SK-N-SH (cell line): ENCODE measurements at regions not wholly inside any gene's neighbourhood (a gene's known extent, or its start where the extent isn't known, plus 50 kb on each side); places are given as distances from the start of the nearest gene placed in this dataset.

ENCODE experiments used
- CTCF ChIA-PET: fragments of 300-600, 350-600 bp; formaldehyde crosslinking; extraction: SDS; loops from one replicate; lab custom pipeline; 2021; lab: Yijun Ruan, JAX
- POLR2A ChIA-PET: fragments of 350-600 bp; sonication (Branson Sonifier 250); formaldehyde crosslinking; extraction: SDS; loops from one replicate; lab custom pipeline; 2020; ENCODE audit warnings: antibody characterized with exemption, inconsistent platforms; lab: Yijun Ruan, JAX
- DNase-seq: peaks from one replicate; pipeline ENCODE4 v3.0.0; 2012
- H2AFZ ChIP-seq: fragments of 200-600 bp; sonication (generic); 2 replicates; pipeline ENCODE4 v1.8.1; 2016; ENCODE audit warnings: antibody characterized with exemption, mild to moderate bottlenecking, low read depth
- H3F3A ChIP-seq: fragments of 200-600 bp; sonication (generic); replicated peaks from 2 replicates; pipeline ENCODE3; 2016; ENCODE audit warnings: antibody characterized with exemption, mild to moderate bottlenecking; ENCODE audit not compliant: insufficient read depth
- H3K27ac ChIP-seq, 2 experiments: fragments of 200-500 bp in 1 of 2; fragments of 200-600 bp in 1 of 2; sonication (Bioruptor generic) in 1 of 2; sonication (generic), shearing (Covaris generic) in 1 of 2; 2 replicates each; pipeline versions ENCODE4 v1.5.1 to v1.6.1; 2014 to 2016; ENCODE audit warnings: low read depth in 2 of 2, inconsistent platforms in 1 of 2, low read length in 1 of 2, mild to moderate bottlenecking in 1 of 2, mixed read lengths in 1 of 2
- H3K27me3 ChIP-seq: fragments of 200-600 bp; sonication (generic), shearing (Covaris generic); 2 replicates; pipeline ENCODE4 v1.6.1; 2016; ENCODE audit warnings: mixed run types; ENCODE audit not compliant: insufficient read depth
- H3K36me3 ChIP-seq, 2 experiments: fragments of 200-500 bp in 1 of 2; fragments of 200-600 bp in 1 of 2; sonication (Bioruptor generic) in 1 of 2; sonication (generic) in 1 of 2; replicated peaks in 1 of 2; 2 replicates each; pipeline versions ENCODE3 to v1.5.1; 2014 to 2016; ENCODE audit warnings: low read length in 1 of 2, mild to moderate bottlenecking in 1 of 2; ENCODE audit not compliant: insufficient read depth in 2 of 2, control insufficient read depth in 1 of 2
- H3K4me1 ChIP-seq, 2 experiments: fragments of 200-500 bp in 1 of 2; fragments of 200-600 bp in 1 of 2; sonication (Bioruptor generic) in 1 of 2; sonication (generic), shearing (Covaris generic) in 1 of 2; 2 replicates each; pipeline versions ENCODE4 v1.5.1 to v1.6.1; 2014 to 2016; ENCODE audit warnings: low read depth in 1 of 2, low read length in 1 of 2, mixed run types in 1 of 2; ENCODE audit not compliant: insufficient read depth in 2 of 2, control insufficient read depth in 1 of 2
- H3K4me2 ChIP-seq: fragments of 200-600 bp; sonication (generic), shearing (Covaris generic); 2 replicates; pipeline ENCODE4 v1.6.1; 2017; ENCODE audit warnings: mixed run types
- H3K4me3 ChIP-seq, 2 experiments: fragments of 200-500 bp in 1 of 2; fragments of 200-600 bp in 1 of 2; sonication (Bioruptor generic) in 1 of 2; sonication (generic), shearing (Covaris generic) in 1 of 2; 2 replicates each; pipeline versions ENCODE4 v1.5.1 to v1.8.1; 2014 to 2016; ENCODE audit warnings: low read depth in 2 of 2, inconsistent platforms in 1 of 2, low read length in 1 of 2, mild to moderate bottlenecking in 1 of 2, mixed read lengths in 1 of 2, moderate library complexity in 1 of 2
- H3K79me2 ChIP-seq: fragments of 200-600 bp; sonication (generic); 2 replicates; pipeline ENCODE4 v1.8.1; 2017; ENCODE audit warnings: mild to moderate bottlenecking; ENCODE audit not compliant: insufficient read depth
- H3K9ac ChIP-seq: fragments of 200-600 bp; sonication (generic); 2 replicates; pipeline ENCODE4 v1.6.1; 2017; ENCODE audit warnings: mixed run types
- H3K9me2 ChIP-seq: fragments of 200-600 bp; sonication (generic); 2 replicates; pipeline ENCODE4 v1.6.1; 2017; ENCODE audit warnings: mixed run types
- H3K9me3 ChIP-seq: fragments of 200-600 bp; sonication (generic); 2 replicates; pipeline ENCODE4 v1.6.1; 2017; ENCODE audit warnings: mixed run types, mild to moderate bottlenecking, moderate library complexity
- H4K20me1 ChIP-seq: fragments of 200-600 bp; sonication (generic); 2 replicates; pipeline ENCODE4 v1.6.1; 2017; ENCODE audit warnings: mild to moderate bottlenecking, mixed run types; ENCODE audit not compliant: insufficient read depth
- CTCF ChIP-seq: fragments of 200-600 bp; sonication (generic); IDR thresholded peaks from 2 replicates; pipeline ENCODE4 v1.6.1; 2017; ENCODE audit warnings: antibody characterized with exemption, mild to moderate bottlenecking, moderate library complexity
- ELF1 ChIP-seq: IDR thresholded peaks from 2 replicates; pipeline ENCODE4 v1.4.0; 2012
- EP300 ChIP-seq, 2 experiments: IDR thresholded peaks; 2 replicates each; pipeline versions ENCODE4 v1.4.0 to v1.6.1; 2012; ENCODE audit warnings: borderline replicate concordance in 1 of 2, low read depth in 1 of 2, low read length in 1 of 2
- FOSL2 ChIP-seq: IDR thresholded peaks from 2 replicates; pipeline ENCODE4 v1.4.0; 2012; ENCODE audit warnings: low read depth, mild to moderate bottlenecking, moderate library complexity, borderline replicate concordance
- FOXJ3 ChIP-seq: sonication (generic); formaldehyde crosslinking; IDR thresholded peaks from 2 replicates; pipeline ENCODE4 v1.5.1; 2020; ENCODE audit warnings: mild to moderate bottlenecking, missing genetic modification reagents
- FOXM1 ChIP-seq: IDR thresholded peaks from 2 replicates; pipeline ENCODE4 v1.4.0; 2012; ENCODE audit warnings: low read depth, mild to moderate bottlenecking
- GATA2 ChIP-seq: sonication (generic); formaldehyde crosslinking; IDR thresholded peaks from 2 replicates; pipeline ENCODE4 v1.5.0; 2020; ENCODE audit warnings: mild to moderate bottlenecking, missing genetic modification reagents
- JUND ChIP-seq: IDR thresholded peaks from 2 replicates; pipeline ENCODE4 v1.4.0; 2012
- MAX ChIP-seq: IDR thresholded peaks from 2 replicates; pipeline ENCODE4 v1.4.0; 2012; ENCODE audit warnings: low read depth
- MEF2A ChIP-seq: IDR thresholded peaks from 2 replicates; pipeline ENCODE4 v1.4.0; 2012; ENCODE audit warnings: low read depth, borderline replicate concordance
- NFIC ChIP-seq: IDR thresholded peaks from 2 replicates; pipeline ENCODE4 v1.4.0; 2012; ENCODE audit warnings: borderline replicate concordance
- PBX3 ChIP-seq: IDR thresholded peaks from 2 replicates; pipeline ENCODE4; 2012
- RAD21 ChIP-seq: IDR thresholded peaks from 2 replicates; pipeline ENCODE4 v1.6.1; 2012; ENCODE audit warnings: mild to moderate bottlenecking, low read length
- RXRA ChIP-seq: IDR thresholded peaks from 2 replicates; pipeline ENCODE4 v1.4.0; 2012; ENCODE audit warnings: low read depth, mild to moderate bottlenecking, borderline replicate concordance
- SMC3 ChIP-seq: IDR thresholded peaks from 2 replicates; pipeline ENCODE4 v1.6.1; 2012; ENCODE audit warnings: low read depth, low read length, improper control_type of control experiment
- TAF1 ChIP-seq: IDR thresholded peaks from 2 replicates; pipeline ENCODE4 v1.6.1; 2012; ENCODE audit warnings: low read depth, mild to moderate bottlenecking, low read length, moderate library complexity, borderline replicate concordance
- TCF12 ChIP-seq: IDR thresholded peaks from 2 replicates; pipeline ENCODE4 v1.4.0; 2012
- TEAD4 ChIP-seq: IDR thresholded peaks from 2 replicates; pipeline ENCODE4 v1.4.0; 2012; ENCODE audit warnings: mild to moderate bottlenecking, borderline replicate concordance; ENCODE audit not compliant: insufficient read depth
- USF1 ChIP-seq: IDR thresholded peaks from 2 replicates; pipeline ENCODE4 v1.4.0; 2012; ENCODE audit warnings: low read depth, borderline replicate concordance
- WGBS: methylation state at CpG from one replicate; pipeline ENCODE4 v1.1.6; 2017; ENCODE audit warnings: low lambda C conversion rate; 5-methylcytosine and 5-hydroxymethylcytosine counted together

- Histone ChIP-seq H3K9me3 (no peaks in the 10 kb centered on the region), H3K9ac (no peak overlapping the region), H3F3A (no peaks in the 10 kb centered on the region), H3K27me3 (no peaks in the 10 kb centered on the region), H3K36me3 (no peaks in the 10 kb centered on the region), H3K4me3 (no peak overlapping the region), H3K4me2 (no peak overlapping the region), H3K4me1 (no peaks in the 10 kb centered on the region; a peak in 1 of 4 replicates), H3K9me2 (no peaks in the 10 kb centered on the region), H3K27ac (no peak overlapping the region), H2AFZ (no peak overlapping the region), H4K20me1 (no peaks in the 10 kb centered on the region), H3K79me2 (no peaks in the 10 kb centered on the region)
- 86% methylated on average over 2 of the region's 2 CpGs for WGBS
- ChIA-PET CTCF (interaction anchor here (0.5 to 1.1 kb wide), 2 partner anchors 11 to 1569 kb away, joined by 3 read pairs; no protein-coding TSS in a partner anchor), POLR2A (no interaction called here)
- DNase-seq = no peak
- TF ChIP-seq FOSL2 (no peak), SMC3 (no peak), EP300 (IDR thresholded peaks at IDR 0.05; ENCODE audit: borderline replicate concordance in 1 of 2, low read depth in 1 of 2, low read length in 1 of 2) (no peak), USF1 (no peak), NFIC (no peak), CTCF (no peak), MEF2A (no peak), FOXM1 (no peak), TCF12 (no peak), ELF1 (no peak), PBX3 (no peak), TAF1 (no peak), RXRA (no peak), JUND (no peak)
Observed at GRCh38 chr1:82845866-82846265, 1045.1 kb downstream of the ADGRL2 start.

GRCh38 chr1:82844911-82845827 lies 1044.4 kb downstream of the ADGRL2 start:
- no peaks in the 10 kb centered on the region for H3K9me2 ChIP-seq
- H3K36me3 ChIP-seq = no peaks in the 10 kb centered on the region
- no peaks in the 10 kb centered on the region for H3K27me3 ChIP-seq
- no peaks in the 10 kb centered on the region for H3K9me3 ChIP-seq
- no peak overlapping the region for H3K4me3 ChIP-seq
- no peak overlapping the region for H2AFZ ChIP-seq
- 52% methylated on average over 4 of the region's 4 CpGs for WGBS
- no peak for DNase-seq
- no peak overlapping the region for H3K27ac ChIP-seq
- no peak overlapping the region for H3K4me2 ChIP-seq
- ChIA-PET CTCF (interaction anchor here (0.5 to 1.1 kb wide), 3 partner anchors 8 to 1569 kb away, joined by 3 read pairs; no protein-coding TSS in a partner anchor), POLR2A (no interaction called here)
- H3K4me1 ChIP-seq = no peaks in the 10 kb centered on the region; a peak in 1 of 4 replicates
- H4K20me1 ChIP-seq = no peaks in the 10 kb centered on the region
- no peaks in the 10 kb centered on the region for H3K79me2 ChIP-seq
- no peak overlapping the region for H3K9ac ChIP-seq
- no peaks in the 10 kb centered on the region for H3F3A ChIP-seq
- TF ChIP-seq MAX = no peak
- TF ChIP-seq CTCF = no peak
- TF ChIP-seq TEAD4 = no peak
- TF ChIP-seq GATA2 (CRISPR knock-in tag) = no peak
- no peak for TF ChIP-seq FOXJ3
- TF ChIP-seq SMC3 = no peak
- no peak for TF ChIP-seq USF1
- TF ChIP-seq ELF1 = no peak
- no peak for TF ChIP-seq RAD21
